Activated CD4-positive, alpha-beta T cell treated with anti-CD3 and anti-CD28 coated beads, Interleukin-2, Interleukin-4, amounts not matched to agents 100 ng/mL and 50 ng/mL, durations not matched to agents 16 hours and 8 hours (primary cell): ENCODE measurements at regions not wholly inside any gene's neighbourhood (a gene's known extent, or its start where the extent isn't known, plus 50 kb on each side); places are given as distances from the start of the nearest gene placed in this dataset.

Source experiments
- DNase-seq: peaks from one replicate; pipeline ENCODE4 v3.0.0-alpha.2; 2020; ENCODE audit warnings: low spot score

DNA sequence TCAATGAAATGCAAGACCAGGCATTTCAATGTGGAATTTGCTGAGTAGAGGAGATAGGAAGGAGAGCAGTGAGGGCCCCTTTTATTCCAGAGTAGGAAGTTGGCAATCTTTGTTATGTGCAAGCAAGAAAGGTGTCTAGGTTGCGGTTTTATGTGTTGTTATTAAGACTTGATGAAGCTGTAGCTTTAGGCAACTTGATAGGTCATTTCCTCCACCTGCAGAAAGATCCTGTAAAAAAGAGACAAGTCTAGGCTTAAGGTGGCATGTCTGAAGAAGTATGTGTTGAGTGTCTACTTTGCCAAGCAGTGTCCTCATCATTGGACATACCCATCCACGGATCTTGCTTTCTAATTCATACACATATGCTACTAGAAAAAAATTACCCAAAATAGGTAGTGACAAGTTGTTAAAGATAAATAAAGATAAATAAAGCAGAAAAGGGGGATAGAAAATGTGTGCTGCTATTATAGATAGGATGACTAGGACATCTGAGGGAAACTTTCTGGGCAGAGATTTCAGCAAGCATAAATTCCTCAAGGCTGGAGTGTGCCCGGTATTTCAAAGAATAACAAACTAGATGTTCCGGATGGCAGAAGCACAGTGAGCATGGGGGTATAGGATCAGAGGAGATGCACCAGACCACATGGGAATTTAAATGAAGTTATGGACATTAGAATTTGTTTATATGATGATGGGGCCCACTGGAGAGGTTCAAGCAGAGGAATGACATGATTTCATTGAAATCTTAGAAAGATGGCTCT is 335.0 kb downstream of the TGFB2 start:
- DNase-seq, result no peak

DNA sequence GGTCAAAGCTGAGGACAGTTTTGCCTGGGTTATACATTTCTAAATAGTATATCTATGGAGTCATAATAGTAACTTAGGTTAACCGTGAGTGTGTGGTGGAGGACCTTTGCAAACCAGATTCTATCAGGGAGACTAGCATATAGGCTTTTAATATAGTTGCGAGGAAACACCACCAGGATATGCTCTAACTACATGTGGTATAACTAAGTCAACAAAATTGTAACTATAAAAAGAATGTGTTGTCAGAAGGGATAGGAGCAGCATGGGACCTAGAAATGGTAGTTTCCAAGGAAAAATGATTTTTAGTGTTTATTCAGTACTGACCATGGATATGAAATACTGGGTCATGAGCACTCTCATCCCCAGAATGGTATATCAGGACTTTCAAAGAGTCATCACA is 338.1 kb downstream of the TGFB2 start:
- no peak for DNase-seq

DNA sequence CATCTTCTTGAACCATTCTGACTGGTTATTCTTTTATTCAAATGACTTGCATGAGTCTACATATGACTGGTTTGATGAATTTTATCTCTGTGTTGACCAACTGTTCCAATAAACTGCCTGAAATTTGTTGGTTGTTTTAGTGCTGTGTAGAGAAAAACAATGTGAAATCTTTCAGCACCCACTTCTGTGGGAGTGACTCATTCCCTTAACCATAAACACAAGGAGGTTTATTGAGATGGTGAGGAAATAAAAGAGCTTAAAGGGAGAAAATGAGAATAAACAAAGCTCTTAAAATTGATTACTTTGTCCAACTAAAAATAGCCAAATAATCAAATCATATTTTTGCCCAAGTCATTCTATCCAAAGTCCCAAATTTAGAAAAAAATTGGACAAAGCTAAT is 341.1 kb downstream of the TGFB2 start:
- DNase-seq, result no peak

DNA sequence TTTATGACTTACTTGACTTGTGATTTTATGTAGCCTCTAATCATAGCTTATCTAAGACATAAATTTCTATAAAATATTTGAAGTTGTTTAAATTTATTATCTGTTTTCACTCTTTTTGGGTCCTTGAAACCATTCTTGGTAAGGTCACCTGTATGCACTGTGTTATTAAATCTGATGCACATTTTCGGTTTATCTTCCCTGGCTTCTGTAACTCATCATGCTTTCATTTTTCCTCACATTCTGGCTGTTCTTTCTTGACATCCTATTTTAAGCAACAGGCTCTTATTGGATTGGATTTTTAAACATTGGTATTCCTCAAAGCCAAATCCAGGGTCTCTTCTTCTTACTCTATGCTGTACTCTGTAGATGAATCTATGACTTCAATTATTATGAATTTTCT is 341.6 kb downstream of the TGFB2 start:
- no peak for DNase-seq

DNA sequence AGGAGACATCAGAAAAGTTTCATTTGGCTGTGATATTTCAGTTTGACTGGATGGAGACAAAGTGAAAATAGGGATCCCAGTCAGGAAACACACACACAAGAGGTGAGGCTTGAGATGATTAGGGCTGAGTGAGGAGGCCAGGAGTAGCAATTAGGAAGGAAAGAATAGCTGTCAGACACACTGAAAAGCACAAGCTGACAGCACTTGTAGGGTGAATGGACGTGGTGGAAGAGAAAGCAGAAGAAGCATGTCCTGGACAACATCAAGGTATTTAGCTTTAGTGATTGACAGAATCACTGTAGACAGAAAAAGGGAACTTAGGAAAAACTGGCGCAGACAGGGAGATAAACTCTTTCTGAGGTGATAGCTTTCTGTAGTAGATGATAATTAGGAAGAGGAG is 347.7 kb downstream of the TGFB2 start:
- no peak for DNase-seq

DNA sequence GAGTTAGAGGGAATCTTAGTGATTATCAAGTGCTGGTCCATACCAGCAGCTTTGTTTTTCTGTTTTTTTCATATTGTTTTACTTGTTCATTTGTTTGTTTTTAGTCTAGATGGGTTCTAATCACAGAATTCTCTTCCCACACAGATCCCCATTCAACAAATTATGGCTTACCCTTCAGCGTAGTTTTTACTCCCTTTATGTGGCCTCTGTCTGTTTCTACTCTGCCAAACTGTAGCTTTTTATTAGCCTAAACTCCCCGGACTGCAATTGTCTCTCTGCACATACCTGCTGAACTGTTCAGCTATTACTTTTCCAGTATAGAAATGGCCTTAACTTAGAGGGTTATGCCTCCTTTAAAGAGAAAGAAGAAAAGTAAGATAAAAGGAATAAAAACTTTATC is 348.5 kb downstream of the TGFB2 start:
- DNase-seq, result no peak

DNA sequence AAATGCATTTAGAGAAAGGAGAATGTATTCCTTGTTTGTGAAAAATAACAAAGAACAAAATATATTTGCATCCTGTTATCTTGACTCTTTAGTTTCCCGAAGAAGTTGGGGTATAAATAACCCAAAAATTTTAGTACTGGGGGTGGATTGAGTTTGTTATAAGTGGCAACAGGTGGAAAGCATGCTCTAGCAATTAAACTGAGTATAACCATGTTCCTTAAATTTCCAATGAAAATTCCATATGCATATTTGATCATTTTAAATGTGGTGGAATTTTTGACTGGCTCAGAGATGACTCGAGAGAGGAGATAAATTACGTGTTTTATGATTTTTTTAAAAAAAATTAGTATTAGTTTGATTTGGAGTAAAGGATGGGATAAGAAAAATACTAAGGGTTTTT is 348.9 kb downstream of the TGFB2 start:
- no peak for DNase-seq

DNA sequence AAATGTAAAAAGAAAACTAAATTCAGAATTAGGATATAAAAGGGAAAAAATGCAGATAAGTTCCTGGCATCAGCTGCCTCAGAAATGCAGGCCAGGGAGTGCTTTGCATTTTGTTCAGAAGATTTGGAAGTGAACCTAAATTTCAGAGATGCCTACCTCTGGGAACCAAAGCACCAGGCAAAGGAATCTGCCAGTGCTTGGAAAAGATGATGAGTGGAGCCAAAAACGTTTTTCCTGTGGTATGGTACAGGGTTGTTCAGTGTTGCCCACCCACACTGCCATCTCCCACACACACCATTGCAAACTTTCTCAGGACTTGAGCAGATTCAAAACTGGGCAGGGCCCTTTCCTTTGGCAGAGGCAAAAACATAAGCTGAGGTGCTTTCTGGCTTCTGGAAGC is 349.5 kb downstream of the TGFB2 start:
- no peak for DNase-seq

DNA sequence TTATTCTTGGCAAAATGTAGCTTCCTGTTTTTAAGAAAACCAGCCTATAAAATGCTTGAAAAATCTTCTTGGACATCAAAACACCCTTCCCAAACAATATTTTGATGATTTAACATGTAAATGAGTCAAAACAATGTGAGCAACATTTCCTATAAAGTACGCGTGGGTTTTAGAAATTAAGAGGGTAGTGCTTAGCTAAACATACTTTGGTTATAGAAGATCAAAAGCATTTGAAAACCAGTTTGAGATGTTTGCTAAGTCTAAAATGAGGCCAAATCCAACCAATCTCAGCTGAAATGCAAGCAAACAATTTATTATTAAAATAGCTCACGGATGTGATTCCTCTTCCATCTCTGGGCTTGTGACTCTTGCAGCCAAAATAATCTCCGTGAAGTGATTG is 350.4 kb downstream of the TGFB2 start:
- no peak for DNase-seq

DNA sequence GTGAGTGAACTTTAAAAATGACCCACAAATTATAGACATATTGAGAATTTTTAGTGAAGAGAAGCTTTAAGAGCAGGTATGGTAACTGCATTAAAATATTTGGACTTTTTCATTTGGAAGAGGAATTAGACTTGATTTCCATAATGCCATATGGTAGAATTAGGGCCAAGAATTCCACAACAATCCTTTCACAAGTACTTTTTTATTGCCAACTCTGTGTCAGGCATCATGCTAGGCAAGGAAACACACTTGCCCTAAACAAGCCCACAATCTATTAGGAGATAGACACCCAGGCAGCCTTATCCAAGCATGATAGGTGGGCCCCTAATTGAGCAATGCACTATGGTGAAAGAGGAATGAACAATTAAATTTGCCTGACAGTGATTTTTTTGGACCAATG is 353.0 kb downstream of the TGFB2 start:
- no peak for DNase-seq

DNA sequence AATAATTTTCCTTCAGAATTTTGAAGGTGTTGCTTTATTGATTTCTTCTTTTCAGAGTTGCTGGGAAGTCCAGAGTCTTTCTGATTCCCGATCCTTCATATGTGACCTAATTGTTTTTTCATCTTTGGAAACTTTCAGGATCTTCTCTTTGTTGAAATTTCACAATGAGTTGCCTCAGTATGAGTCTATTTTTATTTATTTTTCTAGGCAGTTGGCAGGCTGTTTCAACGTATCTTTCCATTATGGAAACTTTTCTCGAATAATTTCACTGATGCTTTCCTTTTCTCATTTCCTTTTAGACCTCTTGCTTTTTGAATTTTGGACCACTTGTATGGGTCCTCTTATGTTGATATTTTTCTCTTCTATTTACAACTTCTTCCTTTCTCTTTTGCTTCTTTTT is 354.3 kb downstream of the TGFB2 start:
- DNase-seq, result no peak

DNA sequence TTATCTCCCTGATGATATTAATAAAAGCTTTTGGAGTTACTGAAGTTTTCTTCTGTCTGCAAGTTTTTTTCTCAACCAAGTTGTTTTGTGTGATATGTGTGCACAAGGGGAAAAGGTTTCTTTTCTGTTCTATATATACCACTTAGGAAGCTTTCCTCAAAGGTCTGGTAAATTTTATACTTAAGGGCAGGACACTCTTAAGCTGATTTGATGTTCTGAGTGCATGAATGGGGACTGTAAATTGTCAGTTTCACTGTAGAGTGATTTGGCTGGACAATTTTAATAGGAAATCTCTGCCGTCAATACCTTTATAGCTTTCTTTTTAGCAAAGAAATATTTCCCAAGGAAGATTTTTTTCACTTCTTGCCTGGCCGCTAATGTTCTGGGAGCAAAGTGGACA is 354.7 kb downstream of the TGFB2 start:
- DNase-seq, result no peak

DNA sequence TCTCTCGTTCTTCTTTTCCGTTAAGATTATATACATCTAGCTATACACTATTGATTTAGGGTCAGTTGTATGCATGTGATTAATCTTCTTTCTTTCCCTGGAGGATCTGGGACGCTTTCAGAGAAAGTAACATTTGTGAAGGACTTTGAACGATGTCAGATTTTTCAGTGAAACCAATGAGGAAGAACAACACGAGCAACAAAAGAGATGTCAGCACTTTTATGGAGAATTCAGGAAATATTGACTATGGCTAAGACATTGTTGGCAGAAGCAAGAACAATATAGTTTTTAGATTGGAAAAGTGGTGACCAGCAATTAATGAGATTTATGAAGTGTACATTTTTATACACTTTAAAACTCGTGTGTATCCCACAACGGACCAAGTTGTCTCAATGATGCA is 355.5 kb downstream of the TGFB2 start:
- DNase-seq, result no peak

DNA sequence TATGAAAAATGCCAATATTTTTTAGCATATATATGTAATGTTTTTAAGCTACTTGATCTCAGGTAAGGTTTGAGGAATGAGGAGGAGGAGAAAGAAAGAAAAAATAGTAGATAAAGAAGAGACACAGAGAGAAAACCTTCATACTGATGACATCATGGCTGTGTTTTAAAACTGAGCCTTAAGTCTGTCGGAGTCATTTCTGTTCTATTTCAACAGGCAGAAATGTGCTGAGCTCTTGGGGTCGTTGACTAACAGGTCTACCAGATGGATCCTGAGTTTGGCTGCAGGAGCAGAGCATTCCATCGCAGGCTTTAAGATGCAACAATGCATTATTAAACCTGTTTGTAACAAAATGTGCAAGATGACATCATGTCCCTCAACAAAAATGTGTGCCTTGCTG is 356.0 kb downstream of the TGFB2 start:
- DNase-seq, result no peak

DNA sequence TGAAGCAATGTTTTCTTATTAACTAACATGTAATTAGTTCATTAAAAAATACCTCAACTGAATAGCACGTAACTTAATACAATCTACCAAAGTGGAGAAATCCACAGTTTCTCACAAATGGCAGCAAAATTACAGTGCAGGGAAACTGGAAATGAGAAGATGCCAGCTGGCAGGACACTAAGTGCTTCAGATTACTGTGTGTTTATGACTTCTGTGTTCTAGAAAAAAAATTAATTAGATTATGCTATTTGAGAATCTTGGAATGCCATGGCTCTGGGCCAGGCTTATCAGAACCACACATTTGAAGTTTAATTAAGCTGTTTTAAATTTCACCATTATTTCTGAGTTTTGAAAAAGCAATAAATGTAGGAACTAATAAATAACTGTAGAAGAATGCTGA is 357.6 kb downstream of the TGFB2 start:
- DNase-seq, result no peak

DNA sequence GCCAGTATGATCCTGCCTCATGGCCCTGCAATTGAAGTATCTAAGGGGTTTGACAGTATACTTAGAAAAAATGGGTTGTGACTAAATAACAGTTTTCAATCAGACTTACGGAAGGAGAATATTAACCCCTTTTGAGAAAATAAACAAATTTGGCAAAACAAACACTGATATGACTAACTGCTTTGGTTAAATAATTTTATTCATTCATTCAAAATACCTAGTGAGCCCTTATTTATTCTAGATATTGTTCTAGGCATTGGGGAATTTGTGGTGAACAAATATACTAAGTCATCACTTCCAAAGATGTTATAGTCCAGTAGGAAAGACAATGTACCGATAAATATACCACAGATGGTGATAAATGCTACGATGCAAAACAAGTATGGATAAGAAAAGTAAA is 358.7 kb downstream of the TGFB2 start:
- DNase-seq, result no peak

DNA sequence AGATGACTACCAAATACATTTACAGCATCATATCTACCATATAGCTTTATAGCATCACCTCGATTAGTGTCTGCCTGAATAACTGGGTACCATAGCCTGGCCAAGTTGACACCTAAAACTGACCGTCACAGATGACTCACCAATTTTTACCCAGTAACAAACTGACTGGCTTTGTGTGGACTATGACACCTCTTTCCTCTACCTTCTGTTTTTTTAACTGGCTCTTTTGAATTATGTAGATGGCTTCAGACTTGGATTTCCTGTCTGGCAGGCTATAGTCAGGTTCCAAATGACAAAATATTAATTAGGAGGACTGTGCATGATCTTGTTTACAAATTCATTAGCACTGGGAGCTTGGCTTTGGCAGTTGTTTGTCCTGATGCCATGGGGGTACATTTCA is 360.3 kb downstream of the TGFB2 start:
- no peak for DNase-seq

DNA sequence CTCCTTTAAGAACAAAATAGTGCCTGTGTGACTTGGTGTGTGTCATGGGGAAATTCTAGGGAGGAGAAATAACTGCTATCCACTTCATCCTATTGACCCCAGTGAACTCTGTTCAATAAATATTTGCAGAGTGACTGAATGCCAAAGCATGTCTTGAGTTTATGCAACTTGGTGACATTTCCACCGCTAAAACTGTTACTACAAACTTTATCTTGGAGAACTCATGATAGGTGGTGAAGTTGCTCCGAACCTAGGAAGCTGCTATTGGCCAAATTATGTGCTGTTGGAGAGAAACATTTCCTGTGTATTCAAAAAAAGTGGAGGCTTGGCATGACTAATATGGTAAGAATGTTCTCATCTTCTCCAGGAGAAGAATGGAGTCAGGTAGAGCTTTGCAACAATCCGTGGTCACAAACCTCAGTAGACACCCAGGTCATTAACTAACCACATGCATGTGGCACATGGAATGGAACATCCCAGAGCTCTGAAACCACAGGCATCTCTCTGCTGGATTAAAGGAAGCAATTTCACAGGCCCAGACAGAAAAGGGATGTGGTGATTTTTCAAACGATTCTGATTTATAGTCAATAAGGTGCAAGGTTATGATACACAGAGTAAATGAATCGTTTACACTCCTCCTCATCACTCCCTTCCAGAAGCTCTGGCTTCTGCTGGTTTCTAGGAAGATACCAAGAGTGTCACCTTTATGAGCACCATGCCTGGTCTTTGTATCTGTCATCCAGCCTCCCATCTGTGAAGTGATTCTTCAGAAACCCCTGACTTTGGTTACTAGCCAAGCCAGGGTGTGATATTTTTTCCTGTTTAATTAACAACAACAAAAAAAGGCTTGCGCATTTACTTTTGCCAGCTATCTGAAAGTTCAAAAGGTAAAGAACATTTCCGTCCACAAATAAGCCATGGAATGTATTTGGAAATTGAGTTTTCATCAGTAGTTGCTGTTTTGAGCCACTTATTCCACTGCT is 361.1 kb downstream of the TGFB2 start:
- no peak for DNase-seq

DNA sequence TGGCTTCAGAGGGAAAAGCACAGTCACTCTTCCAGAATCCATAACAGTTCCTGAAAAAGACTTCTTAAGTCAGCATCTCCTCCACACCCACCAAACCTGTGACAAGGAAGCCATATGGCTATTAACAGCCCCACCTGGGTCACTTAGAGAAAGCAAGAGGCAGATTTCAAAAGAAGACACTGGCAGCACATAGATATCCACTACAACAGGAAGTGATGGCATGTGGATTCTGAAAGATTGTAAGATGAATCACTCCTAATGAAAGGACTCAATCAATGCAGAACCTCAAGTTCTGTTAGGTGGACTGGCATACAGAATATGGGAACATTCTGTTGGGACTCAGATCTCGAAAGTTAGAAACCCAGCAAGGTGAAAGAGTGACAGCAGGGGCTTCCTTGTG is 365.9 kb downstream of the TGFB2 start:
- DNase-seq, result no peak

DNA sequence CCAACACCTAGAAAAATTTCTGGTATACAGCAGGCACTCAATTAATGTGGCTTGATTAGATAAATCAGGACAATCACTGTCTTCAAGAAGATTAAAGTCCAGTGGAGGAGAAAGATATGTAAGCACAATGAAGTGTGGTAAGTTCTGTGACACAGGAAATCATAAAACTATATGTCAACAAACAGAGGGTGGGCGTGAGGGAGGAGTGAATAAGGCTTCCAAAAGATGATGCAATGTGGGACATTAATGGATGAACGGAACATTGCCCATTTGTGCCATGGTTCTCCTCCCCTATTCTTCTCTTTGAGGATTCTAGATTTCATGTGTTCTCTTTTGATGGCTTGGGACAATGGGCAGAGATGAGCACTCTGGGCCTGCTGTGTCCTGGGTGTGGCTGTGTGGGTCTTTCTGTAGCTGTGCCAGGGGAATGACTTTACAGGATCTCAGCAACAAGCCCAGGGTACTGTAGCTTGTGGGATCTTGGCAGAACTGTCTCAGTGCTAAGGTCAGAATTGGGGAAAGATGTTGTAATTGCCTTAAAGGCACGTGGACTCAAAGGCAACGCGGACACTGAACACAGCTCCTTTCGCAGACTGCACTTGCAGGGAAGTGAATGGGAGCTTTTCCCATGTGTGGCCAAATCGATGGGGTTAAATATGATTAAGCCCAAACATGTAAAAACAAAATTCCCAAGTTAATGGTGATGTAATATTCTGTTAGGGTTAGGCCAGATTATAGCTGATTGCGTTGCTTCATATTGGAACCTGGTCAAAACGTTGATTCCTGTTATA is 366.9 kb downstream of the TGFB2 start:
- no peak for DNase-seq

DNA sequence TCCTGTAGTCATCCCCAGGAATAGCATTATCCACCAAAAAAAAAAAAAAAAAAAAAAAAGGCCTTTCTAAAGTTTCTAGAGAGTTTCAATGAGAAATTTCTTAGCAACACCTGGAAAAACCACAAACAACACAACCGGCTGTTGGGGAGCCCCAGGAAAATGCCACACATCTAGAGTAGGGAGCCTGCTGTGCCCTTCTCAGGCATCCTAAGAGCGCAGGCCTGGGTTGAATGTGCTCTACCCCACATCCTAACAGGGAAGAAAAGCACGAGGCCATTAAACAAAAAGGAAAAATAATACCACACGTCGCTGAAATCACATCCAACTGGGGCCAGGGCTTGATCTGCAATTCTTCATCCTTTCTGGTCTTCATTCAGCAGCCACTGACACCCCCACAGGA is 367.5 kb downstream of the TGFB2 start:
- DNase-seq, result no peak

DNA sequence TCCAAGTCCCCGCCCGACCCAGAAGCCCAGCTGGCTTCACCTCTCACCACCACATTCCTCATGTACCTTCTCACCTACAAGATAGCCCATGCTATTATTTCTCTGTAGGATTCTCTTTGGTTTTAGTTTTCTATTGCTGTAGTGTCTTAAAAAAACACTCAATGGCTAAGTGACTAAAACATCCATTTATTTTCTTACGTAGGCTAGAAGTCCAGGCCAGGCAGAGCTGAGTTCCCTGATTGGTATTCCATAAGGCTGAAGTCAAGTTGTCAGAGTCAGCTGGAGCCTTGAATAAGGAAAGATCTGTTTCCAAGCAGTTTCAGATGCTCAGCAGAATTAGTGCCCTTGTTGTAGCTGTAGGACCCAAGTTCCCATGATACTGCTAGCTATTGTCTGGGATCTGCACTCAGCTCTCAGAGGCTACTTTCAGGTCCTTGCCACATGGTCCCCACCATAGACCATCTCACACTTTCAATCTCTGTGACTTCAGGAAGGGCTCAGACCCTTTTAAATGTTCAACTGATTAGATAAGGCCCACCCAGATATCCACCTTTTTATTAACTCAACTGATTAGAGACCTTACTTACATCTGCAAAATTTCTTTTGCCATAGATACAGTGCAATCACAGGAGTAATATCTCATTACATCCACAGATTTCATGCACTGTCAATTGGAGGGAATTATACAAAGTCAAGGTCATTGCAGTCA is 371.0 kb downstream of the TGFB2 start:
- DNase-seq, result no peak
